HepG2 (cell line): ENCODE measurements at regions not wholly inside any gene's neighbourhood (a gene's known extent, or its start where the extent isn't known, plus 50 kb on each side); places are given as distances from the start of the nearest gene placed in this dataset.

Experiments
- CBX2 ChIP-seq, 2 experiments: fragments of 200-600 bp in 1 of 2; sonication (generic); formaldehyde crosslinking in 1 of 2; IDR thresholded peaks; 2 replicates each; pipeline versions ENCODE4 v1.7.0 to v1.8.1; 2018 to 2022; ENCODE audit warnings: low read depth in 2 of 2, low read length in 1 of 2, mild to moderate bottlenecking in 1 of 2, missing genetic modification reagents in 1 of 2
- ELF1 ChIP-seq: sonication (generic); formaldehyde crosslinking; IDR thresholded peaks from 2 replicates; pipeline ENCODE4 v1.4.0; 2020; ENCODE audit warnings: missing genetic modification reagents
- FOXA3 ChIP-seq: IDR thresholded peaks from 2 replicates; pipeline ENCODE4 v1.6.1; 2016; ENCODE audit warnings: missing genetic modification reagents, missing compliant biosample characterization
- KLF16 ChIP-seq, 2 experiments: sonication (generic) in 1 of 2; formaldehyde crosslinking in 1 of 2; IDR thresholded peaks; 2 replicates each; pipeline versions ENCODE4 v1.6.1 to v1.8.0; 2016 to 2023; ENCODE audit warnings: missing genetic modification reagents in 2 of 2, missing compliant biosample characterization in 1 of 2
- NCOA1 ChIP-seq: sonication (generic); formaldehyde crosslinking; IDR thresholded peaks from 2 replicates; pipeline ENCODE4 v1.9.0; 2021; ENCODE audit warnings: missing genetic modification reagents
- NR3C1 ChIP-seq: sonication (generic); formaldehyde crosslinking; IDR thresholded peaks from 2 replicates; pipeline ENCODE4 v1.4.0; 2020; ENCODE audit warnings: missing genetic modification reagents
- PHF8 ChIP-seq: sonication (generic); formaldehyde crosslinking; IDR thresholded peaks from 2 replicates; pipeline ENCODE4 v1.5.0; 2020; ENCODE audit warnings: missing genetic modification reagents
- SMAD9 ChIP-seq: sonication (generic); formaldehyde crosslinking; IDR thresholded peaks from 2 replicates; pipeline ENCODE4 v1.5.1; 2020; ENCODE audit warnings: mild to moderate bottlenecking, missing genetic modification reagents
- SP2 ChIP-seq: sonication (generic); formaldehyde crosslinking; IDR thresholded peaks from 2 replicates; pipeline ENCODE4 v1.5.1; 2020; ENCODE audit warnings: mild to moderate bottlenecking, missing genetic modification reagents
- TAF1 ChIP-seq: sonication (generic); formaldehyde crosslinking; IDR thresholded peaks from 2 replicates; pipeline ENCODE4 v1.4.0; 2020; ENCODE audit warnings: missing genetic modification reagents
- TEF ChIP-seq: sonication (generic); formaldehyde crosslinking; IDR thresholded peaks from 2 replicates; pipeline ENCODE4 v1.5.0; 2020; ENCODE audit warnings: missing genetic modification reagents
- ZBTB10 ChIP-seq: sonication (generic); formaldehyde crosslinking; IDR thresholded peaks from 2 replicates; pipeline ENCODE4 v1.4.0; 2020; ENCODE audit warnings: missing genetic modification reagents, borderline replicate concordance
- ZNF44 ChIP-seq: sonication (generic); formaldehyde crosslinking; IDR thresholded peaks from 2 replicates; pipeline ENCODE4 v1.5.1; 2020; ENCODE audit warnings: mild to moderate bottlenecking, missing genetic modification reagents
- ZNF670 ChIP-seq: sonication (generic); formaldehyde crosslinking; IDR thresholded peaks from 2 replicates; pipeline ENCODE4 v1.8.0; 2022; ENCODE audit warnings: mild to moderate bottlenecking, missing genetic modification reagents, borderline replicate concordance
- ZNF709 ChIP-seq: sonication (generic); formaldehyde crosslinking; IDR thresholded peaks from 2 replicates; pipeline ENCODE4 v1.5.0; 2020; ENCODE audit warnings: mild to moderate bottlenecking, missing genetic modification reagents
- ZNF749 ChIP-seq: sonication (generic); formaldehyde crosslinking; IDR thresholded peaks from 2 replicates; pipeline ENCODE4 v1.8.0; 2022; ENCODE audit warnings: mild to moderate bottlenecking, missing genetic modification reagents, moderate library complexity, borderline replicate concordance
- ZSCAN5A ChIP-seq: sonication (generic); formaldehyde crosslinking; IDR thresholded peaks from 2 replicates; pipeline ENCODE4 v1.8.0; 2022; ENCODE audit warnings: mild to moderate bottlenecking, missing genetic modification reagents, borderline replicate concordance
- TF ChIP-seq, protein P1 (sequence below): sonication (generic); formaldehyde crosslinking; IDR thresholded peaks from 2 replicates; pipeline ENCODE4 v1.8.1; 2023; ENCODE audit warnings: missing genetic modification reagents, inconsistent platforms, borderline replicate concordance
- TF ChIP-seq, protein P2 (sequence below), 2 experiments: sonication (generic) in 1 of 2; formaldehyde crosslinking in 1 of 2; IDR thresholded peaks; 2 replicates each; pipeline versions ENCODE4 v1.4.0 to v1.6.1; 2016 to 2020; ENCODE audit warnings: borderline replicate concordance in 1 of 2, low read depth in 1 of 2, mild to moderate bottlenecking in 1 of 2, missing genetic modification reagents in 1 of 2

- TF ChIP-seq, protein P1, sequence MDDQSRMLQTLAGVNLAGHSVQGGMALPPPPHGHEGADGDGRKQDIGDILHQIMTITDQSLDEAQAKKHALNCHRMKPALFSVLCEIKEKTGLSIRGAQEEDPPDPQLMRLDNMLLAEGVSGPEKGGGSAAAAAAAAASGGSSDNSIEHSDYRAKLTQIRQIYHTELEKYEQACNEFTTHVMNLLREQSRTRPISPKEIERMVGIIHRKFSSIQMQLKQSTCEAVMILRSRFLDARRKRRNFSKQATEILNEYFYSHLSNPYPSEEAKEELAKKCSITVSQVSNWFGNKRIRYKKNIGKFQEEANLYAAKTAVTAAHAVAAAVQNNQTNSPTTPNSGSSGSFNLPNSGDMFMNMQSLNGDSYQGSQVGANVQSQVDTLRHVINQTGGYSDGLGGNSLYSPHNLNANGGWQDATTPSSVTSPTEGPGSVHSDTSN (CRISPR knock-in tag) = no peak
- 0 out of 2 replicates have a peak, but pooled peaks have one; percentile 46 for TF ChIP-seq ZBTB10 (CRISPR knock-in tag)
- TF ChIP-seq, protein P2, sequence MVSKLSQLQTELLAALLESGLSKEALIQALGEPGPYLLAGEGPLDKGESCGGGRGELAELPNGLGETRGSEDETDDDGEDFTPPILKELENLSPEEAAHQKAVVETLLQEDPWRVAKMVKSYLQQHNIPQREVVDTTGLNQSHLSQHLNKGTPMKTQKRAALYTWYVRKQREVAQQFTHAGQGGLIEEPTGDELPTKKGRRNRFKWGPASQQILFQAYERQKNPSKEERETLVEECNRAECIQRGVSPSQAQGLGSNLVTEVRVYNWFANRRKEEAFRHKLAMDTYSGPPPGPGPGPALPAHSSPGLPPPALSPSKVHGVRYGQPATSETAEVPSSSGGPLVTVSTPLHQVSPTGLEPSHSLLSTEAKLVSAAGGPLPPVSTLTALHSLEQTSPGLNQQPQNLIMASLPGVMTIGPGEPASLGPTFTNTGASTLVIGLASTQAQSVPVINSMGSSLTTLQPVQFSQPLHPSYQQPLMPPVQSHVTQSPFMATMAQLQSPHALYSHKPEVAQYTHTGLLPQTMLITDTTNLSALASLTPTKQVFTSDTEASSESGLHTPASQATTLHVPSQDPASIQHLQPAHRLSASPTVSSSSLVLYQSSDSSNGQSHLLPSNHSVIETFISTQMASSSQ (IDR thresholded peaks at IDR 0.05; ENCODE audit: low read depth) = no peak
- TF ChIP-seq, protein P2 (CRISPR knock-in tag; IDR thresholded peaks at IDR 0.05; ENCODE audit: borderline replicate concordance) = no peak
- no peak for TF ChIP-seq SP2 (CRISPR knock-in tag)
- no peak for TF ChIP-seq SMAD9 (CRISPR knock-in tag)
- TF ChIP-seq TEF = no peak
- TF ChIP-seq ZNF670 (CRISPR knock-in tag) = no peak
- TF ChIP-seq CBX2 (IDR thresholded peaks at IDR 0.05; ENCODE audit: low read depth, low read length) = no peak
- no peak for TF ChIP-seq CBX2 (CRISPR knock-in tag; IDR thresholded peaks at IDR 0.05; ENCODE audit: low read depth)
- TF ChIP-seq NR3C1 = no peak
- no peak for TF ChIP-seq ZNF709 (CRISPR knock-in tag)
- TF ChIP-seq FOXA3 = peak; percentile 33; the same call in 1 of the 2 replicates
- TF ChIP-seq NCOA1 (CRISPR knock-in tag) = 0 out of 2 replicates have a peak, but pooled peaks have one; percentile 46
- no peak for TF ChIP-seq ZNF749 (CRISPR knock-in tag)
- no peak for TF ChIP-seq ZNF44
- no peak for TF ChIP-seq KLF16 (CRISPR knock-in tag; IDR thresholded peaks at IDR 0.05)
- no peak for TF ChIP-seq ELF1 (CRISPR knock-in tag)
- TF ChIP-seq ZSCAN5A = no peak
- no peak for TF ChIP-seq PHF8
- no peak for TF ChIP-seq TAF1 (CRISPR knock-in tag)
These were observed 158.4 kb downstream of the GPX5 start (continued) for GRCh38 chr6:28683945-28684538.
